ENCODE measurements at regions not wholly inside any gene's neighbourhood (a gene's known extent, or its start where the extent isn't known, plus 50 kb on each side); places are given as distances from the start of the nearest gene placed in this dataset.
A peak's percentile ranks its signal among the peaks of the same experiment; 100 is the strongest.

- peak; percentile 61 for DNase-seq (ENCODE audit: low read depth)
Observed at GRCh38 chr20:11091511-11091910, 417.7 kb upstream of the JAG1 start.

GRCh38 chr20:11092151-11092550, 418.4 kb upstream of the JAG1 start:
- no peak for TF ChIP-seq CTCF (IDR thresholded peaks at IDR 0.05; ENCODE audit: insufficient read depth, low read length)
- no peak for DNase-seq (ENCODE audit: low read depth)

More at GRCh38 chr20:11091511-11091910, 417.7 kb upstream of the JAG1 start:
- TF ChIP-seq CTCF (IDR thresholded peaks at IDR 0.05; ENCODE audit: insufficient read depth, low read length) = no peak
- H3K4me3 ChIP-seq (ENCODE audit: low read depth, low read length) = no peak overlapping the region

GRCh38 chr20:11094196-11094595, 420.4 kb upstream of the JAG1 start:
- DNase-seq (ENCODE audit: low read depth) = no peak
- TF ChIP-seq CTCF (IDR thresholded peaks at IDR 0.05; ENCODE audit: insufficient read depth, low read length) = no peak
- no peak overlapping the region for H3K4me3 ChIP-seq (ENCODE audit: low read depth, low read length)

More at GRCh38 chr20:11092151-11092550, 418.4 kb upstream of the JAG1 start:
- no peak overlapping the region for H3K4me3 ChIP-seq (ENCODE audit: low read depth, low read length)

GRCh38 chr20:11094711-11095110, 420.9 kb upstream of the JAG1 start:
- no peak overlapping the region for H3K4me3 ChIP-seq (ENCODE audit: low read depth, low read length)
- no peak for TF ChIP-seq CTCF (IDR thresholded peaks at IDR 0.05; ENCODE audit: insufficient read depth, low read length)
- no peak for DNase-seq (ENCODE audit: low read depth)

GRCh38 chr20:11098888-11099287, 425.1 kb upstream of the JAG1 start:
- no peak for DNase-seq (ENCODE audit: low read depth)
- no peak overlapping the region for H3K4me3 ChIP-seq (ENCODE audit: low read depth, low read length)
- TF ChIP-seq CTCF (IDR thresholded peaks at IDR 0.05; ENCODE audit: insufficient read depth, low read length) = peak; percentile 11

- DNase-seq (ENCODE audit: low read depth) = peak; percentile 23
- no peak for TF ChIP-seq CTCF (IDR thresholded peaks at IDR 0.05; ENCODE audit: insufficient read depth, low read length)
- no peak overlapping the region for H3K4me3 ChIP-seq (ENCODE audit: low read depth, low read length)
Observed at GRCh38 chr20:11101243-11101642, 427.4 kb upstream of the JAG1 start.

- H3K4me3 ChIP-seq (ENCODE audit: low read depth, low read length) = no peak overlapping the region
- DNase-seq (ENCODE audit: low read depth) = no peak
- no peak for TF ChIP-seq CTCF (IDR thresholded peaks at IDR 0.05; ENCODE audit: insufficient read depth, low read length)
Observed at GRCh38 chr20:11101696-11102095, 427.9 kb upstream of the JAG1 start.

All from fibroblast of the aortic adventitia (primary cell).